ENCODE measurements at regions not wholly inside any gene's neighbourhood (a gene's known extent, or its start where the extent isn't known, plus 50 kb on each side); places are given as distances from the start of the nearest gene placed in this dataset.

GRCh38 chr9:72420783-72421182 lies 55.8 kb upstream of the ZFAND5 start:
- no peak for TF ChIP-seq CTCF (tag by site-specific recombination; IDR thresholded peaks at IDR 0.05)
- TF ChIP-seq ZNF610 (tag by site-specific recombination; IDR thresholded peaks at IDR 0.05; ENCODE audit: borderline replicate concordance): no peak
- TF ChIP-seq RBAK (tag by site-specific recombination; IDR thresholded peaks at IDR 0.05): no peak
- TF ChIP-seq ZNF423 (tag by site-specific recombination; IDR thresholded peaks at IDR 0.05): no peak
- TF ChIP-seq ZNF24 (tag by site-specific recombination; IDR thresholded peaks at IDR 0.05): no peak
- TF ChIP-seq ZNF473 (tag by site-specific recombination; IDR thresholded peaks at IDR 0.05): no peak
- TF ChIP-seq ZNF274 (IDR thresholded peaks at IDR 0.05; ENCODE audit: low read length): no peak
- no peak for TF ChIP-seq ZNF274 (tag by site-specific recombination; IDR thresholded peaks at IDR 0.05; ENCODE audit: borderline replicate concordance)
- TF ChIP-seq ZNF629 (tag by site-specific recombination; IDR thresholded peaks at IDR 0.05): no peak
